Stimulated activated naive CD8-positive, alpha-beta T cell treated with anti-CD3 and anti-CD28 coated beads, Interleukin-15, Interleukin-2, amounts not matched to agents 100 U/mL and 50 U/mL, for 24 hours (primary cell): ENCODE measurements at regions not wholly inside any gene's neighbourhood (a gene's known extent, or its start where the extent isn't known, plus 50 kb on each side); places are given as distances from the start of the nearest gene placed in this dataset.
"Not testable (repeated sequence)": the region's sequence is repeated elsewhere in the genome, so short reads cannot be mapped to it uniquely, and the experiment has no call there.

Source experiments
- ATAC-seq: fragments of 150-1000 bp; cut with Tn5 transposase; one replicate; pipeline ENCODE4 v1.10.0; 2021
- DNase-seq: peaks from one replicate; pipeline ENCODE4 v3.0.0; 2021

DNA sequence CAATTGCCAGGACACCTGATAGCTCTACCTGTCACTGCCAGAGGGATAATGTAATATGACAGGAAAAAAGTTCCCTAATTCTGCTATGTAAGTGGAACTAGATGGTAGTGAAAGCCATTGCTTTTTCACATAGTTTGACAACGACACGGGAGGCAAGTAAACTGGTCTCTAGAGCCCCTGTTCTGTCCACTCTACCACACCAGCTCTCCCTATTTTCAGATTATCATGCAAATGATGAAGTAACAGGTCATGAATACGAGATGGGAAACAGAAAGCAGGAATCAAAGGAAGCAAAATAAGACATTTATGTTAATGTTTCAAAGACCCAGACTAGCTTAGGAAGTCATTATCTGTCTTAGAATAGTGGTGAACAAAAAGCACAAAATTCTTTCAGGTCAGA is 56.2 kb downstream of the TAF11L14 start:
- no peak for DNase-seq
- no peak for ATAC-seq

- DNase-seq = no peak
- no peak for ATAC-seq
These were observed 57.5 kb downstream of the TAF11L14 start for GRCh38 chr5:17691762-17692161.

DNA sequence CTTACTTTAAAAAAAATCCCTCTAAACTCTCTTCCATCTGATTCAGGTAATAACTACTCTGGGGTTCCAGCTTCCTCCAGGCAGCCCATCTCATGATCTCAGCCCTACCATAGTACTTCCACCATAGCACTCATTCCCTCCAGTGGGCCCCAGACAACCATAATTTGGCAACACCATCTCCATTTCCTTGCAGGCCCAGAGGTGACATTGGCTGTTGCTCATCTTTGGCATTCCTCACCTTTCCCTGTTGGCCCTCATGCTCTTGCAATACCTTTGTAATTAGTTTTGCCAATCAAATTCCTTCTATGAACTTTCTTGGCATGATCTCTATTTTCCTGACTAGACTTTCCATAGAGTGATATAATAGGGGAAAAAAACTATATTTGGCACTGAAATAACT is 60.1 kb downstream of the TAF11L14 start:
- DNase-seq (no peak), ATAC-seq (no peak)

- DNase-seq (no peak), ATAC-seq (no peak)
These were observed 60.7 kb downstream of the TAF11L14 start for GRCh38 chr5:17694914-17695313.

- no peak for ATAC-seq
- no peak for DNase-seq
These were observed 62.4 kb downstream of the TAF11L14 start for GRCh38 chr5:17696627-17697026.

- no peak for DNase-seq
- ATAC-seq = no peak
These were observed 63.4 kb downstream of the TAF11L14 start for GRCh38 chr5:17697671-17698070.

GRCh38 chr5:17709011-17709710 is 74.9 kb downstream of the TAF11L14 start:
- no peak for ATAC-seq
- DNase-seq = no peak

DNA sequence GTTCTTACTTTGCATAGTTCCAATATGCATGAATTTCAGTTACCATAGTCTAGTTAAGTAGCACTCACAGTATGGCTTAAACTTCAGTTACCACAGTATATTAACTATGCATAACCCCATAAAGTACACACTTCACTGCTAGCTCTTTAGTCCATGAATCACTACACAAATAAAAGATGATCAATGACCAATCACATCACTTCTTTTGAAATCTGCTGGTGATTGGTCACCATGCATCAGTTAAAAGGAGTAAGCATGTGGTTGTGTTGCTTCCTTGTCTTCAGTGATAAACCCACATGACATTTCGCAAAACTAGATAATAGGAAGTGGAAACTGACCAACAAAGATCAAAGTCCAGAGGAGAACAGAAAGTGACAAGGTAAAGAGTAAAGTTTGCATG is 79.0 kb downstream of the TAF11L14 start:
- ATAC-seq (no peak), DNase-seq (no peak)

DNA sequence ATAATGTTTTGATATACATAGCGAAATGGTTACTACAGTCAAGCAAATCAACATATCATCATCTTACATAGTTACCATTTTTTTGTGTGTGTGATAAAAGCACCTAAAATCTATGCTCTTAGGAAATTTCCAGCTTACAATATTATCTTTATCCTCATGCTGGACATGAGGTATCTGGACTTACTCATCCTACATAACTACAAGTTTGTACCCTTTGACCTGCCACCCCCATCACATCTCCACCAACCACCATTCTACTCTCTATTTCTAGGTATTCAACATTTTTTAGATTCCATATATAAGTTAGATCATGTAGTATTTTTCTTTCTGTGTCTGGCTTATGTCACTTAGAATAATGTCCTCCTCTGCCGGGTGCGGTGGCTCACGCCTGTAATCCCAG is 79.9 kb downstream of the TAF11L14 start:
- ATAC-seq = no peak

DNA sequence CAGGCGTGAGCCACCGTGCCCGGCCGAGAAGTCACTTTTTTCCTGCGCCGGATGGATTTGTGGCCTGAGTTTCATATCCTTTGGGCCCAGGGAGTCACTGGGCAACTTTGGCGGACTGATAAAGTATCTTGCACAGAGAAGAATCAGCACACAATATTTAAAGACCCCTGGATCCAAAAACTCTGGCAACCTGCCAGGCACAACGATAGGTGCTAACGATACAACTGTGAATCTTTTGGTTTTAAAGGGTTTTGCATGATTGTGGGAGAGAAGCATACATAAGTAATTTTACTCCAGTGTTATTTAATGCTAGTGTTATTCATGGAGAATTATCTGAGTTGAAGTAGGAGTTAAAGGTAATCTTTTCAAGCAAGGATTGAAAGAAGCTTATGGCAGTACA is 85.3 kb downstream of the TAF11L14 start:
- ATAC-seq = no peak
- DNase-seq = no peak

More for the DNA sequence above, 79.9 kb downstream of the TAF11L14 start:
- DNase-seq = no peak

DNA sequence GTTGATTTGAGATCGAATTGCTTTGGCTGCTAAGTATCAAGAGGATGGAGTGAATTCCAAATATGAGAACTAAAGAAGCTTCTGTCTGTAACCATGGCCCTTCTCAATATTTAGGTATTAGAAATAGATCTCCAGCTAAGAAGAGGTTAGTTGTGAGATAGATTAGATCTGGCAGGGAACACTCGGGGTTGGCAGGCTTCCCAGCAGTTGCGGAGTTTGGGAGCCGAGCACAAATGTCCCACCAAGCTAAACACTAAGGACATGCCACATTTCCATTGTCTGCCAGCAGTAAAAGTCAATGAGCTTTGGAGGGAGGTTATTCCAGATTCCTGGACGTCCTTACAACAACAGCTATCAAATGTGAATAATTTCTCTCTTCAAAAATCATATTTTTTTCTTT is 85.8 kb downstream of the TAF11L14 start:
- DNase-seq (no peak), ATAC-seq (no peak)

- DNase-seq (no peak), ATAC-seq (no peak)
These were observed 89.6 kb downstream of the TAF11L14 start for GRCh38 chr5:17723876-17724275.

DNA sequence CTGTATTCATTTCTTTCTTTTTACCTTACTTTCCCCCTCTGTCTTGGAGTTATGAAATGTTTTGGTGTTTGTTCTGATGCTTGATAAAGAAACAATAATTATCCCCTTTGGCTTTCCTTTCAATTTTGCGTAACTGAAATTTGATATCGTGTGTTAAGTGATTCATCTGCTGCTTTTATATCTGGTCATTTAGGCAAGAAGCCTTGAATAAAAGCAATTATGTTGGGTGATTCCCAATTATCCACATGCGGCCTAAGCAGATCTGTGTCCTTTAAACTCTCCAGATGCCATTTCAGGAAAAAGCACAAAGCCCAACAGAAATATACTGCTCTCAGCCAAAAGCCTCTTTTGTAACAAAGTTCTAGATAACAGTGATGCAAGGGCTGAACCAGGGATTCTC is 92.8 kb downstream of the TAF11L14 start:
- DNase-seq = no peak
- ATAC-seq = no peak

- DNase-seq (no peak), ATAC-seq (no peak)
These were observed 96.2 kb downstream of the TAF11L14 start for GRCh38 chr5:17730421-17730820.

- ATAC-seq (no peak), DNase-seq (no peak)
These were observed 98.2 kb downstream of the TAF11L14 start for GRCh38 chr5:17732351-17732923.

GRCh38 chr5:17734011-17734410 is 99.8 kb downstream of the TAF11L14 start:
- no peak for ATAC-seq
- DNase-seq = no peak

GRCh38 chr5:17735761-17736160 is 101.5 kb downstream of the TAF11L14 start:
- ATAC-seq = no peak
- no peak for DNase-seq

GRCh38 chr5:17737092-17737491 is 102.8 kb downstream of the TAF11L14 start:
- DNase-seq (no peak), ATAC-seq (no peak)

DNA sequence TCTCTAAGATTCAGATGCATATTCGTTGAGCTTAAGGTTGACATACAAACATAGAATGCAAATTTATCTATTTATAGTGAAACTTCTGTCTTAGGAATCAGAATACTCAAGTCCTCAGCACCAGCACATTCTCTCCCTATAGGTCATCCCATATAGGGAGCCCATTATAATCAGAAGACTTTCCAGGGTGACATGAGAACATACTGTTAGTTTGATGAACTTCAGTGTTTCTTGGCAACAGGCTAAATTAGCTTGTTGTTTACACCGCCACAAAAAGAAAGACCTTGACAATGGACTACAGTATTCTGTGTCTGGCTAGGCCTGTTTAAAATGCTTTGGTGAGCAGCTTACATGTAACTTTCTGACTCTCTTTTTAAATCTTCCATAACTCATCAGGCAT is 104.2 kb downstream of the TAF11L14 start:
- no peak for ATAC-seq
- DNase-seq = no peak

DNA sequence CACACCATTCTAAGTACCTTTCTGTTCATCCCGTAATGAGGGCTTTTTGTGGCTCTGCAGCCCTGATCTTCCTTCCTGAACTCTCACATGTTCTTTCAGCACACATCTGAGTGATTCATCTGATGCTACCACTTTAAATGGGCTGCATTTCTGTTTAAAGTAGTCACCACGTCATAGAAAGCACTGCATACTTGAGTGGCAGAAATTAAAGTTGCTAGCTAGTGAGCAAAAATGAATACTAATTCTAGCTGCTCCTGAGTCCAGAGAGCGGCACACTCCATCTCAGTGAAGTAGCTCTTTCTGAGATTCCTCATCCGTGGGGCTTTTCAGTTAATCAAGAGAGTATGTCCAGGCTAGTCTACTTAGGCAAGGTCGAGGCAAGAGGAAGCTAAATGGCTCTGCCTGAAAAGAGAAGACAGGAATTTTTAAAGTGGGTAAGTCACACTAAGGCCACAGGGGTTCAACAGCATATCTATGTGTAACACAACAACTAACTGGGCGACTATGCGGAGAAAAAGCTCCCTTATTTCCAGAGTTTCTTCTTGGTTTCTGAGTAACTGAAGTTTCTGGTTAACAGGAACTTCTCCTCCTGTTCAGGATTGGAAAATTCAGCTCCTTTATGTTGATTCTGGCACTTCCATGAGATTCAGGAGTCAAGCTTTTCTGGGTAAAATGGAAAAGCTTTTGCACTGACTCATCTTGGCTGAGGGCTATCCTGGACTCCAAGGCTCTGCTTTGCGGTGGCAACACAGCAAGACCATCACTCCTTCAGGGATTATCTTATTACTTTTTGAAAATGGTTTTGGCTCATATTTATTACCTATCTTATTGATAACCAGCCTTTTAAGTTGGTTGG is 109.5 kb downstream of the TAF11L14 start:
- no peak for ATAC-seq
- DNase-seq = no peak

- no peak for DNase-seq
- no peak for ATAC-seq
These were observed 113.9 kb downstream of the TAF11L14 start for GRCh38 chr5:17748201-17748600.

GRCh38 chr5:17748941-17749340 is 114.7 kb downstream of the TAF11L14 start:
- no peak for DNase-seq
- no peak for ATAC-seq

DNA sequence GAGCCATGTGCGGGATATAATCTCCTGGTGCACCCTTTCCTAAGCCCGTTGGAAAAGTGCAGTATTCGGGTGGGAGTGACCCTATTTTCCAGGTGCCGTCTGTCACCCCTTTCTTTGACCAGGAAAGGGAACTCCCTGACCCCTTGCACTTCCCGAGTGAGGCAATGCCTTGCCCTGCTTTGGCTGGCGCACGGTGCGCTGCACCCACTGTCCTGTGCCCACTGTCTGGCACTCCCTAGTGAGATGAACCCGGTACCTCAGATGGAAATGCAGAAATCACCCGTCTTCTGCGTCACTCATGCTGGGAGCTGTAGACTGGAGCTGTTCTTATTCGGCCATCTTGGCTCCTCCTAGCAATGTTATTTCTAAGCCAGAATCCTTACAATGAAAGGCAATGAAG is 121.1 kb downstream of the TAF11L14 start:
- DNase-seq, ATAC-seq: not testable (repeated sequence)
